ENCODE measurements at regions not wholly inside any gene's neighbourhood (a gene's known extent, or its start where the extent isn't known, plus 50 kb on each side); places are given as distances from the start of the nearest gene placed in this dataset.

- H2BK5ac ChIP-seq (ENCODE audit: low read depth, low read length): no peak overlapping the region
- POLR2A ChIA-PET (ENCODE audit: partially characterized antibody): no interaction called here
- no peaks in the 10 kb centered on the region for H3K79me1 ChIP-seq (ENCODE audit: low read depth, low read length)
- H2BK12ac ChIP-seq (ENCODE audit: low read depth, low read length): no peak overlapping the region
- H3K4me3 ChIP-seq (ENCODE audit: extremely low read depth in 1 of 4, insufficient read depth in 2 of 4, low read depth in 3 of 4, low read length in 4 of 4): no peak overlapping the region
- no peak overlapping the region for H4K5ac ChIP-seq (ENCODE audit: insufficient read length, low read depth, low read length)
- H3K79me2 ChIP-seq (ENCODE audit: control insufficient read depth in 1 of 2, insufficient read depth in 2 of 2, low read length in 2 of 2): no peaks in the 10 kb centered on the region
- no peak overlapping the region for H3K9ac ChIP-seq (replicated peaks in 1 of 4; ENCODE audit: extremely low read depth in 1 of 4, low read depth in 3 of 4, low read length in 3 of 4)
- H3K56ac ChIP-seq (replicated peaks; ENCODE audit: insufficient read length, low read depth, low read length): no peak overlapping the region
- H4K8ac ChIP-seq (ENCODE audit: extremely low read depth, insufficient read depth, low read length): no peak overlapping the region
- DNase-seq (ENCODE audit: low read depth in 1 of 2, low spot score in 2 of 2) (no peak), FAIRE-seq (no peak)
- CTCF ChIA-PET (ENCODE audit: partially characterized antibody): no interaction called here
- H2BK20ac ChIP-seq (ENCODE audit: low read length): no peak overlapping the region
- H3K4me1 ChIP-seq (replicated peaks in 1 of 4; ENCODE audit: control insufficient read depth in 3 of 4, insufficient read depth in 4 of 4, low read length in 3 of 4): no peaks in the 10 kb centered on the region
- 94% methylated on average over 1 of the region's 1 CpG; no CpG with 5 or more reads in 1 of the 2 experiments for WGBS, 2 experiments (ENCODE audit: extremely low coverage in 1 of 2, insufficient coverage in 1 of 2, insufficient read length in 1 of 2, insufficient replicate concordance in 2 of 2, low coverage in 1 of 2, low lambda C conversion rate in 2 of 2, missing lambda C conversion rate in 1 of 2)
- no peak overlapping the region for H3K4me2 ChIP-seq (ENCODE audit: insufficient read depth in 1 of 2, low read depth in 2 of 2, low read length in 2 of 2)
- H4K20me1 ChIP-seq (replicated peaks in 1 of 2; ENCODE audit: control insufficient read depth in 1 of 2, insufficient read depth in 2 of 2, low read length in 2 of 2): no peaks in the 10 kb centered on the region
- H3K14ac ChIP-seq (ENCODE audit: insufficient read length): no peak overlapping the region
- H3K36me3 ChIP-seq (ENCODE audit: control insufficient read depth in 2 of 4, insufficient read depth in 4 of 4, low read length in 3 of 4): no peaks in the 10 kb centered on the region; a peak in 1 of 8 replicates
- H2AK5ac ChIP-seq (ENCODE audit: low read depth, low read length): no peak overlapping the region
- H3K23ac ChIP-seq (ENCODE audit: insufficient read length): no peak overlapping the region
- no peak overlapping the region for H3K18ac ChIP-seq (ENCODE audit: extremely low read depth, low read length)
- no peak overlapping the region for H2AFZ ChIP-seq (ENCODE audit: low read length)
- H3K27ac ChIP-seq (ENCODE audit: low read depth, low read length): no peak overlapping the region
- H3K23me2 ChIP-seq (ENCODE audit: low read depth, low read length): no peaks in the 10 kb centered on the region
- H2BK15ac ChIP-seq (ENCODE audit: low read length): no peak overlapping the region
- no peak overlapping the region for H4K91ac ChIP-seq (replicated peaks; ENCODE audit: insufficient read length, low read length)
- TF ChIP-seq EGR1 (IDR thresholded peaks at IDR 0.05; ENCODE audit: borderline replicate concordance, low read depth, low read length): no peak
- no peak for TF ChIP-seq EZH2 (IDR thresholded peaks at IDR 0.05; ENCODE audit: low read depth, low read length, severe bottlenecking)
- TF ChIP-seq SIX5 (IDR thresholded peaks at IDR 0.05; ENCODE audit: low read depth, low read length): no peak
- TF ChIP-seq BRCA1 (IDR thresholded peaks at IDR 0.05; ENCODE audit: low read depth, low read length): no peak
- no peak for TF ChIP-seq POLR2A (IDR thresholded peaks at IDR 0.05; ENCODE audit: control extremely low read depth in 1 of 2, low read depth in 2 of 2, low read length in 2 of 2)
- TF ChIP-seq TCF12 (IDR thresholded peaks at IDR 0.05; ENCODE audit: low read depth, low read length): no peak
- no peak for TF ChIP-seq SP4 (IDR thresholded peaks at IDR 0.05; ENCODE audit: low read length)
- TF ChIP-seq CREB1 (IDR thresholded peaks at IDR 0.05): no peak
- TF ChIP-seq POLR2AphosphoS5 (IDR thresholded peaks at IDR 0.05; ENCODE audit: low read depth, low read length): no peak
- TF ChIP-seq, protein P1, sequence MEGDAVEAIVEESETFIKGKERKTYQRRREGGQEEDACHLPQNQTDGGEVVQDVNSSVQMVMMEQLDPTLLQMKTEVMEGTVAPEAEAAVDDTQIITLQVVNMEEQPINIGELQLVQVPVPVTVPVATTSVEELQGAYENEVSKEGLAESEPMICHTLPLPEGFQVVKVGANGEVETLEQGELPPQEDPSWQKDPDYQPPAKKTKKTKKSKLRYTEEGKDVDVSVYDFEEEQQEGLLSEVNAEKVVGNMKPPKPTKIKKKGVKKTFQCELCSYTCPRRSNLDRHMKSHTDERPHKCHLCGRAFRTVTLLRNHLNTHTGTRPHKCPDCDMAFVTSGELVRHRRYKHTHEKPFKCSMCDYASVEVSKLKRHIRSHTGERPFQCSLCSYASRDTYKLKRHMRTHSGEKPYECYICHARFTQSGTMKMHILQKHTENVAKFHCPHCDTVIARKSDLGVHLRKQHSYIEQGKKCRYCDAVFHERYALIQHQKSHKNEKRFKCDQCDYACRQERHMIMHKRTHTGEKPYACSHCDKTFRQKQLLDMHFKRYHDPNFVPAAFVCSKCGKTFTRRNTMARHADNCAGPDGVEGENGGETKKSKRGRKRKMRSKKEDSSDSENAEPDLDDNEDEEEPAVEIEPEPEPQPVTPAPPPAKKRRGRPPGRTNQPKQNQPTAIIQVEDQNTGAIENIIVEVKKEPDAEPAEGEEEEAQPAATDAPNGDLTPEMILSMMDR (IDR thresholded peaks at IDR 0.05; ENCODE audit: control extremely low read depth in 1 of 3, insufficient read depth in 1 of 3, low read depth in 1 of 3, low read length in 3 of 3): no peak
- peaks cover 4 to 8% of the 10 kb centered on the region in 2 experiments; a peak in 1 of 4 replicates for H3K9me3 ChIP-seq (ENCODE audit: insufficient read depth in 2 of 2, low read depth in 1 of 2, low read length in 1 of 2)
- no peaks in the 10 kb centered on the region for H3K27me3 ChIP-seq (replicated peaks in 1 of 4; ENCODE audit: control insufficient read depth in 3 of 4, extremely low read depth in 1 of 4, insufficient read depth in 3 of 4, low read length in 3 of 4)
- no peak overlapping the region for H2BK120ac ChIP-seq (replicated peaks; ENCODE audit: low read depth, low read length)
- H3K4ac ChIP-seq (replicated peaks; ENCODE audit: insufficient read length, low read depth, low read length): no peak overlapping the region
Observed at GRCh38 chr4:124777007-124777406, 64.5 kb upstream of the ANKRD50 start.

Data from H1 (cell line).